NCI-H69 (cell line): ENCODE measurements at regions not wholly inside any gene's neighbourhood (a gene's known extent, or its start where the extent isn't known, plus 50 kb on each side); places are given as distances from the start of the nearest gene placed in this dataset.
A peak's percentile ranks its signal among the peaks of the same experiment; 100 is the strongest.
"Not testable (repeated sequence)": the region's sequence is repeated elsewhere in the genome, so short reads cannot be mapped to it uniquely, and the experiment has no call there.

Experiments
- DNase-seq: peaks from one replicate; lab custom pipeline; 2025; lab: John Stamatoyannopoulos, UW

- DNase-seq: no peak
Observed at GRCh38 chr1:190835658-190836057, 358.0 kb upstream of the BRINP3 start.

GRCh38 chr1:190837200-190837599 lies 359.5 kb upstream of the BRINP3 start:
- DNase-seq: not testable (repeated sequence)

- DNase-seq: no peak
Observed at GRCh38 chr1:190837888-190838287, 360.2 kb upstream of the BRINP3 start.

- DNase-seq: no peak
Observed at GRCh38 chr1:190847166-190847565, 369.5 kb upstream of the BRINP3 start.

- DNase-seq: no peak
Observed at GRCh38 chr1:190849346-190849745, 371.7 kb upstream of the BRINP3 start.

GRCh38 chr1:190852611-190853010 lies 374.9 kb upstream of the BRINP3 start:
- no peak for DNase-seq

- DNase-seq: no peak
Observed at GRCh38 chr1:190858140-190858539, 380.5 kb upstream of the BRINP3 start.

- no peak for DNase-seq
Observed at GRCh38 chr1:190864013-190864641, 386.5 kb upstream of the BRINP3 start.

GRCh38 chr1:190880352-190880751 lies 402.7 kb upstream of the BRINP3 start:
- no peak for DNase-seq

- DNase-seq: no peak
Observed at GRCh38 chr1:190881064-190881463, 403.4 kb upstream of the BRINP3 start.

GRCh38 chr1:190897233-190897632 lies 419.6 kb upstream of the BRINP3 start:
- DNase-seq: no peak

GRCh38 chr1:190904091-190904695 lies 426.5 kb upstream of the BRINP3 start:
- DNase-seq: no peak

GRCh38 chr1:190906206-190906725 lies 428.6 kb upstream of the BRINP3 start:
- no peak for DNase-seq

- no peak for DNase-seq
Observed at GRCh38 chr1:190908246-190908645, 430.6 kb upstream of the BRINP3 start.

- DNase-seq: no peak
Observed at GRCh38 chr1:190908691-190909090, 431.0 kb upstream of the BRINP3 start.

GRCh38 chr1:190935925-190936324 lies 458.3 kb upstream of the BRINP3 start:
- no peak for DNase-seq

- DNase-seq: no peak
Observed at GRCh38 chr1:190936337-190936736, 458.7 kb upstream of the BRINP3 start.

GRCh38 chr1:190940951-190941350 lies 463.3 kb upstream of the BRINP3 start:
- DNase-seq: no peak

GRCh38 chr1:190942475-190942874 lies 464.8 kb upstream of the BRINP3 start:
- DNase-seq: no peak

GRCh38 chr1:190943722-190944121 lies 466.1 kb upstream of the BRINP3 start:
- not testable (repeated sequence) for DNase-seq

- DNase-seq: no peak
Observed at GRCh38 chr1:190949939-190950338, 472.3 kb upstream of the BRINP3 start.

- DNase-seq: peak; percentile 4
Observed at GRCh38 chr1:190957565-190957964, 479.9 kb upstream of the BRINP3 start.

GRCh38 chr1:190963321-190963720 lies 485.7 kb upstream of the BRINP3 start:
- DNase-seq: no peak

GRCh38 chr1:190975827-190976226 lies 498.2 kb upstream of the BRINP3 start:
- no peak for DNase-seq
